IMR-90 (cell line): ENCODE measurements at regions not wholly inside any gene's neighbourhood (a gene's known extent, or its start where the extent isn't known, plus 50 kb on each side); places are given as distances from the start of the nearest gene placed in this dataset.
"Not testable (repeated sequence)": the region's sequence is repeated elsewhere in the genome, so short reads cannot be mapped to it uniquely, and the experiment has no call there.

Experiments used
- ATAC-seq: fragments of 200-7000 bp; cut with Tn5 transposase; 2 replicates; pipeline ENCODE4 v1.9.1; 2020; ENCODE audit warnings: low read depth, mild to moderate bottlenecking, moderate library complexity
- BruUV-seq: library from RNA; stranded (reverse); fragments of 400-500 nt; replicated peaks from 2 replicates; lab custom pipeline; 2021; lab: Mats Ljungman, UMichigan
- CTCF ChIA-PET: fragments of 300-600 bp; formaldehyde crosslinking; extraction: SDS; loops from one replicate; lab custom pipeline; 2021; ENCODE audit warnings: antibody characterized with exemption; lab: Yijun Ruan, JAX
- POLR2A ChIA-PET: fragments of 300-600 bp; sonication (Branson Sonifier 250); formaldehyde crosslinking; loops from one replicate; lab custom pipeline; 2022; ENCODE audit warnings: antibody characterized with exemption; ENCODE audit not compliant: unreplicated experiment; lab: Charles Lee
- DNase-seq: peaks from one replicate; pipeline ENCODE4 v3.0.0; 2013
- H2AFZ ChIP-seq: replicated peaks from 2 replicates; pipeline ENCODE3; 2013; ENCODE audit warnings: low read length, mild to moderate bottlenecking; ENCODE audit not compliant: poor library complexity
- H2AK5ac ChIP-seq: 2 replicates; pipeline ENCODE4 v1.6.1; 2013; ENCODE audit warnings: low read depth, low read length, inconsistent platforms
- H2AK9ac ChIP-seq: replicated peaks from 2 replicates; pipeline ENCODE3; 2013; ENCODE audit warnings: mild to moderate bottlenecking, low read depth, low read length, moderate library complexity; ENCODE audit not compliant: poor library complexity
- H2BK120ac ChIP-seq: 2 replicates; pipeline ENCODE4 v1.6.1; 2013; ENCODE audit warnings: low read depth, low read length, inconsistent platforms
- H2BK15ac ChIP-seq: 3 replicates; pipeline ENCODE4 v1.6.1; 2013; ENCODE audit warnings: low read depth, low read length, inconsistent platforms
- H2BK20ac ChIP-seq: 2 replicates; pipeline ENCODE4 v1.6.1; 2013; ENCODE audit warnings: low read depth, mild to moderate bottlenecking, inconsistent platforms, low read length, moderate library complexity
- H2BK5ac ChIP-seq: 2 replicates; pipeline ENCODE4 v1.6.1; 2013; ENCODE audit warnings: mild to moderate bottlenecking, low read depth, low read length, inconsistent platforms; ENCODE audit not compliant: poor library complexity, severe bottlenecking
- H3K14ac ChIP-seq: replicated peaks from 2 replicates; pipeline ENCODE4 v1.6.1; 2013; ENCODE audit warnings: low read depth, low read length, inconsistent platforms
- H3K18ac ChIP-seq: 2 replicates; pipeline ENCODE4 v1.6.1; 2013; ENCODE audit warnings: low read depth, low read length, control low read depth
- H3K23ac ChIP-seq: 2 replicates; pipeline ENCODE4 v1.6.1; 2013; ENCODE audit warnings: low read depth, low read length, inconsistent platforms
- H3K27ac ChIP-seq: 2 replicates; pipeline ENCODE4 v1.5.1; 2013; ENCODE audit warnings: mild to moderate bottlenecking, control low read depth, low read length; ENCODE audit not compliant: insufficient read depth
- H3K27me3 ChIP-seq: 2 replicates; pipeline ENCODE4 v1.6.1; 2013; ENCODE audit warnings: low read length; ENCODE audit not compliant: control insufficient read depth, insufficient read depth
- H3K36me3 ChIP-seq: 2 replicates; pipeline ENCODE4 v1.6.1; 2013; ENCODE audit warnings: low read length, mixed read lengths; ENCODE audit not compliant: control insufficient read depth, insufficient read depth
- H3K4ac ChIP-seq: 2 replicates; pipeline ENCODE4 v1.6.1; 2013; ENCODE audit warnings: low read depth, low read length, inconsistent platforms
- H3K4me1 ChIP-seq: 2 replicates; pipeline ENCODE4 v1.6.1; 2013; ENCODE audit warnings: low read length, mixed read lengths; ENCODE audit not compliant: control insufficient read depth, insufficient read depth
- H3K4me2 ChIP-seq: 2 replicates; pipeline ENCODE4 v1.6.1; 2013; ENCODE audit warnings: low read depth, mild to moderate bottlenecking, control low read depth, low read length, moderate library complexity
- H3K4me3 ChIP-seq: 2 replicates; pipeline ENCODE4 v1.5.1; 2013; ENCODE audit warnings: low read depth, mild to moderate bottlenecking, control low read depth, low read length, moderate library complexity; ENCODE audit not compliant: insufficient read depth
- H3K56ac ChIP-seq: 2 replicates; pipeline ENCODE4 v1.6.1; 2013; ENCODE audit warnings: low read length, inconsistent platforms; ENCODE audit not compliant: insufficient read depth; ENCODE audit errors: extremely low read depth
- H3K79me1 ChIP-seq, 2 experiments: 2 replicates each; pipeline ENCODE4 v1.6.1; 2013; ENCODE audit warnings: low read length in 2 of 2, inconsistent platforms in 1 of 2, low read depth in 1 of 2
- H3K9ac ChIP-seq: 2 replicates; pipeline ENCODE4 v1.6.1; 2013; ENCODE audit warnings: low read depth, low read length, control low read depth
- H3K9me1 ChIP-seq: 2 replicates; pipeline ENCODE4 v1.6.1; 2013; ENCODE audit warnings: low read length, inconsistent platforms; ENCODE audit not compliant: insufficient read depth
- H3K9me3 ChIP-seq: 2 replicates; pipeline ENCODE4 v1.6.1; 2013; ENCODE audit warnings: low read length; ENCODE audit not compliant: control insufficient read depth, insufficient read depth
- H4K20me1 ChIP-seq: 2 replicates; pipeline ENCODE4 v1.6.1; 2013; ENCODE audit warnings: low read length, inconsistent platforms; ENCODE audit not compliant: insufficient read depth
- H4K5ac ChIP-seq: 2 replicates; pipeline ENCODE4 v1.6.1; 2013; ENCODE audit warnings: mild to moderate bottlenecking, low read depth, low read length, control low read depth
- H4K8ac ChIP-seq, 2 experiments: 2 replicates each; pipeline ENCODE4 v1.6.1; 2013; ENCODE audit warnings: low read depth in 2 of 2, low read length in 2 of 2, control low read depth in 1 of 2, inconsistent platforms in 1 of 2
- H4K91ac ChIP-seq: 2 replicates; pipeline ENCODE4 v1.6.1; 2013; ENCODE audit warnings: low read depth, low read length, inconsistent platforms; ENCODE audit not compliant: insufficient read depth
- WGBS, 2 experiments: methylation state at CpG; one replicate each; pipeline versions ENCODE4 v1.1.5 to v1.1.7; 2013; ENCODE audit warnings: missing lambda C conversion rate in 2 of 2; ENCODE audit not compliant: insufficient read length in 1 of 2; ENCODE audit errors: extremely low coverage in 2 of 2; 5-methylcytosine and 5-hydroxymethylcytosine counted together
- dilution Hi-C: fragments of 300-500 bp; cut with HindIII; formaldehyde crosslinking; loops from one replicate; pipeline ENCODE4 v1.14.3; 2018; ENCODE audit warnings: low sequenced_read_pairs; ENCODE audit not compliant: unreplicated experiment
- in situ Hi-C: fragments of 300-500 bp; cut with MboI; formaldehyde crosslinking; loops from 3 replicates; pipeline ENCODE4 v1.14.3; 2019; ENCODE audit warnings: low sequenced_read_pairs, inconsistent platforms, mixed read lengths
- intact Hi-C: fragments of 100-400 bp; cut with micrococcal nuclease; formaldehyde crosslinking; loops from 2 replicates; pipeline ENCODE4 v1.10.0; 2022

DNA sequence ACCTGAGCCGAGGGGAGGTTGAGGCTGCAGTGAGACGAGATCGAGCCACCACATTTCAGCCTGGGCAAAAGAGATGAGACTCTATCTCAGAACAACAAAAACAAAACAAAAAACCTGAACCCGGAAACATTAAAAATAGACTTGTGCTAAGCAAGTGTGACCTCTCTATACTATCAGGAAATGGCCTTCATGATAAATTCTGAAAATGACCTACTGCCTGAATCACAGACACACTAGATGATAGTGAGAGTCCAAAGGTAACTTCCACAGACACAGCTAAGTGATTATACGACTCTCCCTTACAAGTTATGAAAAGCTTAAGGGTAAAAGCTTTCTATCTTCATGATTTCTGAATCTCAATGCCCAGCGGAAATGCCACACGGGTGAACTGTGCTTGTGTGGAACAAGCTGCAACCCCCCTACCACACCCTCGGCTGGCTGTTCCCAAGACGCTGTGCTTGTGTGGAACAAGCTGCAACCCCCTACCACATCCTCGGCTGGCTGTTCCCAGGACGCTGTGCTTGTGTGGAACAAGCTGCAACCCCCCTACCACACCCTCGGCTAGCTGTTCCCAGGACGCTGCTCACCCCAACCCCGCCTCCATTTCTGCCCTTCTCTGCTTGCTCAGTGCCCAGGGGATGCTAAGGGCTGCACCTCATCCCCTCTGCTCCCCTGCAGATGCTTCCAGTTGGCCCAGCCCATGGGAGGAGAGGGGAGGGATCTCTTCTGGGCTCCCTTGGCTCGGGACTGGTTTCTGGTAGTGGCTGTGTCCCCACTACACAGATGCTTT, 56.2 kb upstream of the TNK2 start:
- H3K9me1 ChIP-seq, dilution Hi-C loops, H3K56ac ChIP-seq, BruUV-seq, H3K9ac ChIP-seq, H2AK5ac ChIP-seq, DNase-seq, H4K8ac ChIP-seq, H3K14ac ChIP-seq, H3K27me3 ChIP-seq, CTCF ChIA-PET, H2BK120ac ChIP-seq, H3K27ac ChIP-seq, H3K4me3 ChIP-seq, H3K9me3 ChIP-seq, H3K4ac ChIP-seq, H4K91ac ChIP-seq, H3K4me1 ChIP-seq, H2BK20ac ChIP-seq, ATAC-seq, H4K20me1 ChIP-seq, H3K18ac ChIP-seq, H4K5ac ChIP-seq, POLR2A ChIA-PET, H3K23ac ChIP-seq, H2BK5ac ChIP-seq, H3K79me1 ChIP-seq, H3K4me2 ChIP-seq, H2BK15ac ChIP-seq, H2AFZ ChIP-seq, H2AK9ac ChIP-seq: not testable (repeated sequence)
- intact Hi-C loops, result loop anchor here (10.0 kb wide), 1 partner anchor 280 kb away; no protein-coding TSS in a partner anchor
- peaks cover 24% of the 10 kb centered on the region for H3K36me3 ChIP-seq
- in situ Hi-C loops, result loop anchor here (25.0 kb wide), 1 partner anchor 277 kb away; no protein-coding TSS in a partner anchor
- 80% methylated on average over 1 of the region's 15 CpGs; no CpG with 5 or more reads in 1 of the 2 experiments for WGBS, 2 experiments

DNA sequence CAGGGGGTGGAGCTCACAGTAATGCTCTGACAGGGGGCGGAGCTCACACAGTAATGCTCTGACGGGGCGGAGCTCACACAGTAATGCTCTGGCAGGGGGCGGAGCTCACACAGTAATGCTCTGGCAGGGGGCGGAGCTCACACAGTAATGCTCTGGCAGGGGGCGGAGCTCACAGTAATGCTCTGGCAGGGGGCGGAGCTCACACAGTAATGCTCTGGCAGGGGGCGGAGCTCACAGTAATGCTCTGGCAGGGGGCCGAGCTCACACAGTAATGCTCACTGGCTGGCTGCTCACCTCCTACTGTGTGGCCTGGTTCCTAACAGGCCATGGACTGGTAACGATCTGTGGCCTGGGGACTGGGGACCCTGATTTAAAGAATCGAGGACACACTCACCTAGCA, 53.9 kb upstream of the TNK2 start:
- intact Hi-C loops (loop anchor here (10.0 kb wide), 1 partner anchor 277 kb away; no protein-coding TSS in a partner anchor), in situ Hi-C loops (loop anchor here (25.0 kb wide), 1 partner anchor 275 kb away; no protein-coding TSS in a partner anchor)
- H2AK9ac ChIP-seq, CTCF ChIA-PET, H3K4me2 ChIP-seq, H3K14ac ChIP-seq, H3K56ac ChIP-seq, H4K91ac ChIP-seq, H2BK5ac ChIP-seq, H2BK20ac ChIP-seq, H2AFZ ChIP-seq, H3K18ac ChIP-seq, H3K23ac ChIP-seq, H3K79me1 ChIP-seq, H3K9me3 ChIP-seq, DNase-seq, H4K8ac ChIP-seq, H2BK15ac ChIP-seq, H2AK5ac ChIP-seq, H3K4me1 ChIP-seq, BruUV-seq, H3K4me3 ChIP-seq, POLR2A ChIA-PET, ATAC-seq, H4K5ac ChIP-seq, H3K9me1 ChIP-seq, dilution Hi-C loops, H3K27me3 ChIP-seq, H3K27ac ChIP-seq, H3K4ac ChIP-seq, H4K20me1 ChIP-seq, H3K9ac ChIP-seq, H2BK120ac ChIP-seq: not testable (repeated sequence)
- peaks cover 21% of the 10 kb centered on the region for H3K36me3 ChIP-seq
- WGBS, 2 experiments, result 100% methylated on average over 1 of the region's 11 CpGs; no CpG with 5 or more reads in 1 of the 2 experiments
